SK-N-SH (cell line): ENCODE measurements at regions not wholly inside any gene's neighbourhood (a gene's known extent, or its start where the extent isn't known, plus 50 kb on each side); places are given as distances from the start of the nearest gene placed in this dataset.

Source experiments
- CTCF ChIA-PET: fragments of 300-600, 350-600 bp; formaldehyde crosslinking; extraction: SDS; loops from one replicate; lab custom pipeline; 2021; lab: Yijun Ruan, JAX
- POLR2A ChIA-PET: fragments of 350-600 bp; sonication (Branson Sonifier 250); formaldehyde crosslinking; extraction: SDS; loops from one replicate; lab custom pipeline; 2020; ENCODE audit warnings: antibody characterized with exemption, inconsistent platforms; lab: Yijun Ruan, JAX
- DNase-seq: peaks from one replicate; pipeline ENCODE4 v3.0.0; 2012
- H2AFZ ChIP-seq: fragments of 200-600 bp; sonication (generic); 2 replicates; pipeline ENCODE4 v1.8.1; 2016; ENCODE audit warnings: antibody characterized with exemption, mild to moderate bottlenecking, low read depth
- H3F3A ChIP-seq: fragments of 200-600 bp; sonication (generic); replicated peaks from 2 replicates; pipeline ENCODE3; 2016; ENCODE audit warnings: antibody characterized with exemption, mild to moderate bottlenecking; ENCODE audit not compliant: insufficient read depth
- H3K27ac ChIP-seq, 2 experiments: fragments of 200-500 bp in 1 of 2; fragments of 200-600 bp in 1 of 2; sonication (Bioruptor generic) in 1 of 2; sonication (generic), shearing (Covaris generic) in 1 of 2; 2 replicates each; pipeline versions ENCODE4 v1.5.1 to v1.6.1; 2014 to 2016; ENCODE audit warnings: low read depth in 2 of 2, inconsistent platforms in 1 of 2, low read length in 1 of 2, mild to moderate bottlenecking in 1 of 2, mixed read lengths in 1 of 2
- H3K27me3 ChIP-seq: fragments of 200-600 bp; sonication (generic), shearing (Covaris generic); 2 replicates; pipeline ENCODE4 v1.6.1; 2016; ENCODE audit warnings: mixed run types; ENCODE audit not compliant: insufficient read depth
- H3K36me3 ChIP-seq, 2 experiments: fragments of 200-500 bp in 1 of 2; fragments of 200-600 bp in 1 of 2; sonication (Bioruptor generic) in 1 of 2; sonication (generic) in 1 of 2; replicated peaks in 1 of 2; 2 replicates each; pipeline versions ENCODE3 to v1.5.1; 2014 to 2016; ENCODE audit warnings: low read length in 1 of 2, mild to moderate bottlenecking in 1 of 2; ENCODE audit not compliant: insufficient read depth in 2 of 2, control insufficient read depth in 1 of 2
- H3K4me1 ChIP-seq, 2 experiments: fragments of 200-500 bp in 1 of 2; fragments of 200-600 bp in 1 of 2; sonication (Bioruptor generic) in 1 of 2; sonication (generic), shearing (Covaris generic) in 1 of 2; 2 replicates each; pipeline versions ENCODE4 v1.5.1 to v1.6.1; 2014 to 2016; ENCODE audit warnings: low read depth in 1 of 2, low read length in 1 of 2, mixed run types in 1 of 2; ENCODE audit not compliant: insufficient read depth in 2 of 2, control insufficient read depth in 1 of 2
- H3K4me2 ChIP-seq: fragments of 200-600 bp; sonication (generic), shearing (Covaris generic); 2 replicates; pipeline ENCODE4 v1.6.1; 2017; ENCODE audit warnings: mixed run types
- H3K4me3 ChIP-seq, 2 experiments: fragments of 200-500 bp in 1 of 2; fragments of 200-600 bp in 1 of 2; sonication (Bioruptor generic) in 1 of 2; sonication (generic), shearing (Covaris generic) in 1 of 2; 2 replicates each; pipeline versions ENCODE4 v1.5.1 to v1.8.1; 2014 to 2016; ENCODE audit warnings: low read depth in 2 of 2, inconsistent platforms in 1 of 2, low read length in 1 of 2, mild to moderate bottlenecking in 1 of 2, mixed read lengths in 1 of 2, moderate library complexity in 1 of 2
- H3K79me2 ChIP-seq: fragments of 200-600 bp; sonication (generic); 2 replicates; pipeline ENCODE4 v1.8.1; 2017; ENCODE audit warnings: mild to moderate bottlenecking; ENCODE audit not compliant: insufficient read depth
- H3K9ac ChIP-seq: fragments of 200-600 bp; sonication (generic); 2 replicates; pipeline ENCODE4 v1.6.1; 2017; ENCODE audit warnings: mixed run types
- H3K9me2 ChIP-seq: fragments of 200-600 bp; sonication (generic); 2 replicates; pipeline ENCODE4 v1.6.1; 2017; ENCODE audit warnings: mixed run types
- H3K9me3 ChIP-seq: fragments of 200-600 bp; sonication (generic); 2 replicates; pipeline ENCODE4 v1.6.1; 2017; ENCODE audit warnings: mixed run types, mild to moderate bottlenecking, moderate library complexity
- H4K20me1 ChIP-seq: fragments of 200-600 bp; sonication (generic); 2 replicates; pipeline ENCODE4 v1.6.1; 2017; ENCODE audit warnings: mild to moderate bottlenecking, mixed run types; ENCODE audit not compliant: insufficient read depth
- FOXJ3 ChIP-seq: sonication (generic); formaldehyde crosslinking; IDR thresholded peaks from 2 replicates; pipeline ENCODE4 v1.5.1; 2020; ENCODE audit warnings: mild to moderate bottlenecking, missing genetic modification reagents
- MEF2A ChIP-seq: IDR thresholded peaks from 2 replicates; pipeline ENCODE4 v1.4.0; 2012; ENCODE audit warnings: low read depth, borderline replicate concordance
- POLR2AphosphoS5 ChIP-seq: IDR thresholded peaks from 2 replicates; pipeline ENCODE4 v1.6.1; 2012; ENCODE audit warnings: low read depth, low read length
- RCOR1 ChIP-seq: fragments of 150-350 bp; IDR thresholded peaks from 2 replicates; pipeline ENCODE4 v1.6.1; 2017; ENCODE audit warnings: antibody characterized with exemption, low read length
- RFX5 ChIP-seq: IDR thresholded peaks from 2 replicates; pipeline ENCODE4 v1.6.1; 2012; ENCODE audit warnings: mild to moderate bottlenecking, improper control_type of control experiment, low read length
- RXRA ChIP-seq: IDR thresholded peaks from 2 replicates; pipeline ENCODE4 v1.4.0; 2012; ENCODE audit warnings: low read depth, mild to moderate bottlenecking, borderline replicate concordance
- ZBTB33 ChIP-seq: IDR thresholded peaks from 2 replicates; pipeline ENCODE4 v1.4.0; 2012; ENCODE audit warnings: low read depth, borderline replicate concordance
- WGBS: methylation state at CpG from one replicate; pipeline ENCODE4 v1.1.6; 2017; ENCODE audit warnings: low lambda C conversion rate; 5-methylcytosine and 5-hydroxymethylcytosine counted together
- TF ChIP-seq, protein P1 (sequence below): fragments of 150-350 bp; IDR thresholded peaks from 2 replicates; pipeline ENCODE4 v1.6.1; 2017; ENCODE audit warnings: antibody characterized with exemption, low read length, low read depth, borderline replicate concordance

GRCh38 chr7:155897758-155898386 lies 85.6 kb upstream of the SHH start:
- no peaks in the 10 kb centered on the region for H3K4me1 ChIP-seq
- H3K27ac ChIP-seq, result no peak overlapping the region
- peaks cover 92% of the 10 kb centered on the region for H3K27me3 ChIP-seq
- no peak overlapping the region for H3K4me3 ChIP-seq
- H3K4me2 ChIP-seq, result no peak overlapping the region
- no peaks in the 10 kb centered on the region for H3K9me2 ChIP-seq
- H3K9ac ChIP-seq, result no peak overlapping the region
- H3K9me3 ChIP-seq, result 0 out of 2 replicates have a peak, but pooled peaks cover 2% of the 10 kb centered on the region
- no peaks in the 10 kb centered on the region for H4K20me1 ChIP-seq
- ChIA-PET CTCF (no interaction called here), POLR2A (no interaction called here)
- no peaks in the 10 kb centered on the region for H3K36me3 ChIP-seq
- no peaks in the 10 kb centered on the region for H3F3A ChIP-seq
- no peak for TF ChIP-seq RCOR1
- TF ChIP-seq, protein P1, sequence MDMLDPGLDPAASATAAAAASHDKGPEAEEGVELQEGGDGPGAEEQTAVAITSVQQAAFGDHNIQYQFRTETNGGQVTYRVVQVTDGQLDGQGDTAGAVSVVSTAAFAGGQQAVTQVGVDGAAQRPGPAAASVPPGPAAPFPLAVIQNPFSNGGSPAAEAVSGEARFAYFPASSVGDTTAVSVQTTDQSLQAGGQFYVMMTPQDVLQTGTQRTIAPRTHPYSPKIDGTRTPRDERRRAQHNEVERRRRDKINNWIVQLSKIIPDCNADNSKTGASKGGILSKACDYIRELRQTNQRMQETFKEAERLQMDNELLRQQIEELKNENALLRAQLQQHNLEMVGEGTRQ, result no peak
- no peak for TF ChIP-seq ZBTB33
- 6% methylated on average over 16 of the region's 16 CpGs for WGBS
- no peak for DNase-seq
- no peak overlapping the region for H2AFZ ChIP-seq
- H3K79me2 ChIP-seq, result no peaks in the 10 kb centered on the region

DNA sequence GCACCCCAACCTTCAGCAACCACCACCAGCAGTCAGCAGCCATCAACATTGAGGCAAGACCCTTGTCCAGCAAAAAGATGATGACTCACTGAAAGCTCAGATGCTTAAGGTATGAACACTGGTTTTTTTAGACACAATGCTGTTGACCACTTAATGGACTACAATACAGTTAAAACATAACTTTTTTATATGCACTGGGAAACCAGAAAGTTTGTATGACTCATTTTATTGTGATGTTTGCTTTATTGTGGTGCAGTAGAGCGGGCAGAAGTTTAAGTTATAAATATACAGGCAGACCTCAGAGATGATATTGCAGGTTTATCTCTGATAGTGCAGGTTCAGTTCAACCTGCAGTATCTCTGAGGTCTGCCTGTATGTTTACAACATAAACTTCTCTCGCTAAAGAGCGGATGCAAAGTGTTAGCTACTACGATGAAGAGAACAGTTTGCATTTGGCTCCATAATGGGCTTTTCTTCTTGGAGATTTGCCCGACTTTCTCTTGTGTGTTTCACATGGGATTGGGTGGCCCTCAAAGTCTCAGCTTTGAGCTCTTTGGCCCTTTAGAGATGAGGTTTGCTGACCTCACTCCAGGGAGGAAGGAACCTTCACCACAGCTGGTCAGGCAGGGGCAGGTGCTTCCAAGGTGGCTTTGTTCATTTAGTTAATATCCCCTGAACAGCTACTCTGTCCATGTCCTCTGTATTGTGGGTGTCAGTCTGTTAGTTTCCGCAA lies 84.4 kb upstream of the SHH start:
- Histone ChIP-seq H3K9ac (no peak overlapping the region), H3F3A (no peaks in the 10 kb centered on the region), H3K9me3 (0 out of 2 replicates have a peak, but pooled peaks cover 2% of the 10 kb centered on the region), H4K20me1 (no peaks in the 10 kb centered on the region), H3K79me2 (no peaks in the 10 kb centered on the region), H3K27me3 (peaks cover 82% of the 10 kb centered on the region), H3K4me3 (no peak overlapping the region), H3K9me2 (no peaks in the 10 kb centered on the region), H3K4me1 (no peaks in the 10 kb centered on the region), H3K27ac (no peak overlapping the region), H3K36me3 (no peaks in the 10 kb centered on the region), H2AFZ (no peak overlapping the region), H3K4me2 (no peak overlapping the region)
- no peak for TF ChIP-seq MEF2A
- no peak for TF ChIP-seq RFX5
- no peak for TF ChIP-seq POLR2AphosphoS5
- no peak for TF ChIP-seq FOXJ3 (CRISPR knock-in tag)
- no peak for TF ChIP-seq RXRA
- WGBS, result 9% methylated on average over 6 of the region's 6 CpGs
- ChIA-PET POLR2A (no interaction called here), CTCF (no interaction called here)
- DNase-seq, result no peak
